ENCODE measurements at regions not wholly inside any gene's neighbourhood (a gene's known extent, or its start where the extent isn't known, plus 50 kb on each side); places are given as distances from the start of the nearest gene placed in this dataset.

- H3K4me3 ChIP-seq (ENCODE audit: extremely low read depth in 1 of 4, insufficient read depth in 2 of 4, low read depth in 3 of 4, low read length in 4 of 4), result no peak overlapping the region
- H2BK15ac ChIP-seq (ENCODE audit: low read length), result no peak overlapping the region
- no peak overlapping the region for H3K27ac ChIP-seq (ENCODE audit: low read depth, low read length)
- H3K4me2 ChIP-seq (ENCODE audit: insufficient read depth in 1 of 2, low read depth in 2 of 2, low read length in 2 of 2), result no peak overlapping the region
- ChIA-PET POLR2A (ENCODE audit: partially characterized antibody) (no interaction called here), CTCF (ENCODE audit: partially characterized antibody) (interaction anchor here (0.7 to 2.3 kb wide), 12 partner anchors 9 to 482 kb away, joined by 3 to 16 read pairs (median 4); no protein-coding TSS in a partner anchor)
- H3K27me3 ChIP-seq (replicated peaks in 1 of 4; ENCODE audit: control insufficient read depth in 3 of 4, extremely low read depth in 1 of 4, insufficient read depth in 3 of 4, low read length in 3 of 4), result no peaks in the 10 kb centered on the region
- H3K79me1 ChIP-seq (ENCODE audit: low read depth, low read length), result no peaks in the 10 kb centered on the region
- no peak overlapping the region for H2AK5ac ChIP-seq (ENCODE audit: low read depth, low read length)
- no peak overlapping the region for H3K4ac ChIP-seq (replicated peaks; ENCODE audit: insufficient read length, low read depth, low read length)
- peak overlapping the region; percentile 95 for H2AFZ ChIP-seq (ENCODE audit: low read length)
- H3K14ac ChIP-seq (ENCODE audit: insufficient read length), result no peak overlapping the region
- H3K79me2 ChIP-seq (ENCODE audit: control insufficient read depth in 1 of 2, insufficient read depth in 2 of 2, low read length in 2 of 2), result no peaks in the 10 kb centered on the region
- H4K8ac ChIP-seq (ENCODE audit: extremely low read depth, insufficient read depth, low read length), result no peak overlapping the region
- peak in 1 of 2 experiments; percentile 15 for DNase-seq (ENCODE audit: low read depth in 1 of 2, low spot score in 2 of 2)
- H2BK20ac ChIP-seq (ENCODE audit: low read length), result no peak overlapping the region
- no peaks in the 10 kb centered on the region for H3K36me3 ChIP-seq (ENCODE audit: control insufficient read depth in 2 of 4, insufficient read depth in 4 of 4, low read length in 3 of 4)
- no peak overlapping the region for H3K56ac ChIP-seq (replicated peaks; ENCODE audit: insufficient read length, low read depth, low read length)
- H4K20me1 ChIP-seq (replicated peaks in 1 of 2; ENCODE audit: control insufficient read depth in 1 of 2, insufficient read depth in 2 of 2, low read length in 2 of 2), result no peaks in the 10 kb centered on the region
- H3K23me2 ChIP-seq (ENCODE audit: low read depth, low read length), result no peaks in the 10 kb centered on the region
- no peaks in the 10 kb centered on the region for H3K4me1 ChIP-seq (replicated peaks in 1 of 4; ENCODE audit: control insufficient read depth in 3 of 4, insufficient read depth in 4 of 4, low read length in 3 of 4)
- no peak overlapping the region for H2BK5ac ChIP-seq (ENCODE audit: low read depth, low read length)
- H2BK12ac ChIP-seq (ENCODE audit: low read depth, low read length), result no peak overlapping the region
- no peak overlapping the region for H3K23ac ChIP-seq (ENCODE audit: insufficient read length)
- H3K18ac ChIP-seq (ENCODE audit: extremely low read depth, low read length), result no peak overlapping the region
- H3K9ac ChIP-seq (replicated peaks in 1 of 4; ENCODE audit: extremely low read depth in 1 of 4, low read depth in 3 of 4, low read length in 3 of 4), result no peak overlapping the region
- FAIRE-seq, result peak; percentile 88
- WGBS, 2 experiments (ENCODE audit: extremely low coverage in 1 of 2, insufficient coverage in 1 of 2, insufficient read length in 1 of 2, insufficient replicate concordance in 2 of 2, low coverage in 1 of 2, low lambda C conversion rate in 2 of 2, missing lambda C conversion rate in 1 of 2), result 61% methylated on average over 4 of the region's 4 CpGs; no CpG with 5 or more reads in 1 of the 2 experiments
- H4K5ac ChIP-seq (ENCODE audit: insufficient read length, low read depth, low read length), result no peak overlapping the region
- H3K9me3 ChIP-seq (ENCODE audit: insufficient read depth in 2 of 2, low read depth in 1 of 2, low read length in 1 of 2), result no peaks in the 10 kb centered on the region; a peak in 1 of 4 replicates
- TF ChIP-seq HDAC2 (IDR thresholded peaks at IDR 0.05; ENCODE audit: borderline replicate concordance in 1 of 2, low read depth in 2 of 2, low read length in 2 of 2) (no peak), RAD21 (IDR thresholded peaks at IDR 0.05 in 1 of 2, conservative IDR thresholded peaks at IDR 0.05 in 1 of 2; ENCODE audit: low read depth in 2 of 2, low read length in 2 of 2) (peak; percentile 66 to 74)
- TF ChIP-seq, protein P1, sequence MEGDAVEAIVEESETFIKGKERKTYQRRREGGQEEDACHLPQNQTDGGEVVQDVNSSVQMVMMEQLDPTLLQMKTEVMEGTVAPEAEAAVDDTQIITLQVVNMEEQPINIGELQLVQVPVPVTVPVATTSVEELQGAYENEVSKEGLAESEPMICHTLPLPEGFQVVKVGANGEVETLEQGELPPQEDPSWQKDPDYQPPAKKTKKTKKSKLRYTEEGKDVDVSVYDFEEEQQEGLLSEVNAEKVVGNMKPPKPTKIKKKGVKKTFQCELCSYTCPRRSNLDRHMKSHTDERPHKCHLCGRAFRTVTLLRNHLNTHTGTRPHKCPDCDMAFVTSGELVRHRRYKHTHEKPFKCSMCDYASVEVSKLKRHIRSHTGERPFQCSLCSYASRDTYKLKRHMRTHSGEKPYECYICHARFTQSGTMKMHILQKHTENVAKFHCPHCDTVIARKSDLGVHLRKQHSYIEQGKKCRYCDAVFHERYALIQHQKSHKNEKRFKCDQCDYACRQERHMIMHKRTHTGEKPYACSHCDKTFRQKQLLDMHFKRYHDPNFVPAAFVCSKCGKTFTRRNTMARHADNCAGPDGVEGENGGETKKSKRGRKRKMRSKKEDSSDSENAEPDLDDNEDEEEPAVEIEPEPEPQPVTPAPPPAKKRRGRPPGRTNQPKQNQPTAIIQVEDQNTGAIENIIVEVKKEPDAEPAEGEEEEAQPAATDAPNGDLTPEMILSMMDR (IDR thresholded peaks at IDR 0.05; ENCODE audit: control extremely low read depth in 1 of 3, insufficient read depth in 1 of 3, low read depth in 1 of 3, low read length in 3 of 3), result peak; percentile 50 to 73 (median 63); a peak in 3 of 4 replicates
- no peak overlapping the region for H2BK120ac ChIP-seq (replicated peaks; ENCODE audit: low read depth, low read length)
- no peak overlapping the region for H4K91ac ChIP-seq (replicated peaks; ENCODE audit: insufficient read length, low read length)
These were observed 2018.4 kb downstream of the NCAM2 start for GRCh38 chr21:23016617-23017016.

All from H1 (cell line).